ENCODE measurements at regions not wholly inside any gene's neighbourhood (a gene's known extent, or its start where the extent isn't known, plus 50 kb on each side); places are given as distances from the start of the nearest gene placed in this dataset.
A peak's percentile ranks its signal among the peaks of the same experiment; 100 is the strongest.

- DNase-seq (no peak), ATAC-seq (no peak)
- Histone ChIP-seq H3K36me3 (no peaks in the 10 kb centered on the region), H3K9me3 (peaks cover 0 to 12% (median 0%) of the 10 kb centered on the region in 12 donors), H3K4me3 (no peak overlapping the region), H3K27ac (no peak overlapping the region), H3K27me3 (no peaks in the 10 kb centered on the region), H3K4me1 (peaks cover 0 to 6% (median 0%) of the 10 kb centered on the region in 12 donors)
- TF ChIP-seq POLR2A (IDR thresholded peaks at IDR 0.05) (no peak), CTCF (IDR thresholded peaks at IDR 0.05) (no peak)
- intact Hi-C loops (cut with DNase I) = no loop called here
- WGBS, 4 donors = 82 to 89% (median 83%) methylated on average over 3 of the region's 3 CpGs
Measured at GRCh38 chr2:18907937-18908336, 318.6 kb upstream of the NT5C1B start.

- no peak for TF ChIP-seq CTCF (IDR thresholded peaks at IDR 0.05)
- no peak for TF ChIP-seq POLR2A (IDR thresholded peaks at IDR 0.05)
- peaks cover 0 to 4% (median 0%) of the 10 kb centered on the region in 12 donors for H3K4me1 ChIP-seq
- H3K36me3 ChIP-seq = no peaks in the 10 kb centered on the region
- no peak overlapping the region for H3K4me3 ChIP-seq
- H3K27me3 ChIP-seq = no peaks in the 10 kb centered on the region
- ATAC-seq = no peak
- intact Hi-C loops (cut with DNase I) = no loop called here
- H3K9me3 ChIP-seq = peaks cover 0 to 12% (median 0%) of the 10 kb centered on the region in 12 donors
- no peak overlapping the region for H3K27ac ChIP-seq
- WGBS, 4 donors = 64 to 82% (median 72%) methylated on average over 2 of the region's 2 CpGs
- DNase-seq = no peak
Measured at GRCh38 chr2:18907508-18907907, 318.1 kb upstream of the NT5C1B start.

- no peak overlapping the region for H3K4me3 ChIP-seq
- no peak for TF ChIP-seq POLR2A (IDR thresholded peaks at IDR 0.05)
- no peak for TF ChIP-seq CTCF (IDR thresholded peaks at IDR 0.05)
- no peaks in the 10 kb centered on the region for H3K27me3 ChIP-seq
- intact Hi-C loops (cut with DNase I) = no loop called here
- WGBS, 4 donors = 64 to 77% (median 72%) methylated on average over 3 of the region's 3 CpGs
- H3K27ac ChIP-seq = no peak overlapping the region
- no peaks in the 10 kb centered on the region for H3K36me3 ChIP-seq
- H3K9me3 ChIP-seq = peaks cover 0 to 12% (median 0%) of the 10 kb centered on the region in 12 donors
- ATAC-seq (no peak), DNase-seq (no peak)
- H3K4me1 ChIP-seq = peaks cover 0 to 19% (median 4%) of the 10 kb centered on the region in 12 donors
Measured at GRCh38 chr2:18903750-18904149, 314.4 kb upstream of the NT5C1B start.

- DNase-seq (no peak), ATAC-seq (peak in 2 of 4 donors; percentile 25 to 43)
- TF ChIP-seq POLR2A (IDR thresholded peaks at IDR 0.05) (no peak), CTCF (IDR thresholded peaks at IDR 0.05) (no peak)
- Histone ChIP-seq H3K9me3 (peaks cover 0 to 11% (median 0%) of the 10 kb centered on the region in 12 donors), H3K27me3 (no peaks in the 10 kb centered on the region), H3K36me3 (no peaks in the 10 kb centered on the region), H3K27ac (peak overlapping the region in 8 of 12 donors; percentile 11 to 46 (median 29)), H3K4me1 (peaks cover 0 to 21% (median 4%) of the 10 kb centered on the region in 12 donors), H3K4me3 (no peak overlapping the region)
- WGBS, 4 donors = 37 to 70% (median 57%) methylated on average over 3 of the region's 3 CpGs
- intact Hi-C loops (cut with DNase I) = no loop called here
Measured at GRCh38 chr2:18901242-18901641, 311.9 kb upstream of the NT5C1B start.

All from heart left ventricle (tissue), 16 donors.